ENCODE measurements at regions not wholly inside any gene's neighbourhood (a gene's known extent, or its start where the extent isn't known, plus 50 kb on each side); places are given as distances from the start of the nearest gene placed in this dataset.

- Histone ChIP-seq H3K9me3 (no peaks in the 10 kb centered on the region), H3K27me3 (no peaks in the 10 kb centered on the region), H3K4me3 (no peak overlapping the region), H3K4me1 (peaks cover 0 to 48% (median 3%) of the 10 kb centered on the region in 4 donors), H3K36me3 (no peaks in the 10 kb centered on the region), H3K27ac (no peak overlapping the region)
- 79 to 97% methylated on average over 3 of the region's 3 CpGs for WGBS, 2 donors
- TF ChIP-seq POLR2A (IDR thresholded peaks at IDR 0.05), result no peak
- no peak for TF ChIP-seq CTCF (IDR thresholded peaks at IDR 0.05)
- TF ChIP-seq EP300 (IDR thresholded peaks at IDR 0.05), result no peak
- DNase-seq (ENCODE audit: low spot score in 2 of 2), result no peak
Observed at GRCh38 chr13:73827434-73827833, 306.8 kb downstream of the KLF12 start.

- no peak for DNase-seq (ENCODE audit: low spot score in 2 of 2)
- H3K4me1 ChIP-seq, result peaks cover 0 to 38% (median 3%) of the 10 kb centered on the region in 4 donors
- no peaks in the 10 kb centered on the region for H3K27me3 ChIP-seq
- no peak overlapping the region for H3K27ac ChIP-seq
- H3K4me3 ChIP-seq, result no peak overlapping the region
- 88 to 93% methylated on average over 3 of the region's 3 CpGs for WGBS, 2 donors
- no peak for TF ChIP-seq EP300 (IDR thresholded peaks at IDR 0.05)
- no peak for TF ChIP-seq POLR2A (IDR thresholded peaks at IDR 0.05)
- TF ChIP-seq CTCF (IDR thresholded peaks at IDR 0.05), result no peak
- H3K36me3 ChIP-seq, result no peaks in the 10 kb centered on the region
- no peaks in the 10 kb centered on the region for H3K9me3 ChIP-seq
Observed at GRCh38 chr13:73825143-73825542, 309.1 kb downstream of the KLF12 start.

- no peak for TF ChIP-seq POLR2A (IDR thresholded peaks at IDR 0.05)
- TF ChIP-seq CTCF (IDR thresholded peaks at IDR 0.05), result no peak
- no peak for TF ChIP-seq EP300 (IDR thresholded peaks at IDR 0.05)
- DNase-seq (ENCODE audit: low spot score in 2 of 2), result no peak
- 43 to 48% methylated on average over 6 of the region's 6 CpGs for WGBS, 2 donors
- H3K27ac ChIP-seq, result peak overlapping the region in 2 of 4 donors; percentile 47 to 53
- H3K4me1 ChIP-seq, result peaks cover 0 to 33% (median 0%) of the 10 kb centered on the region in 4 donors
- H3K27me3 ChIP-seq, result no peaks in the 10 kb centered on the region
- H3K36me3 ChIP-seq, result no peaks in the 10 kb centered on the region
- no peak overlapping the region for H3K4me3 ChIP-seq
- H3K9me3 ChIP-seq, result no peaks in the 10 kb centered on the region
Observed at GRCh38 chr13:73822668-73823592, 311.3 kb downstream of the KLF12 start.

DNA sequence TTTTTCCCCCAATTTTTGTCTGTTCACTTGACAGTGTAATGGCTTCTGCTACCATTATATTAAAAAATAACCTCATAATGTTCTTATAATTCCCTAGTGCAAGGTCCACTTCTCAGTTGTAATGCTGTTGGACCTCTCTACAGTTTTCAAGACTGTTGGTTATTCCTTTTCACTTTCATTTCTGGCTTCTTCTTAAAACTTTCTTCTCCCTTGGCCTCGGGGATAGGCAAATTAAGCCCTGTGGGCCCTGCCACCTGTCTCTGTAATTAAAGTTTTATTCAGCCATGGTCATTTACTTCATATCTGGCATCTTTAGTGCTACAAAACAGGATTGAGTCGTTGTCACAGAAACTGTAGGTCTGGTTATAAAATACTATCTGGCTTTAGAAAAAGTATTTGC, 313.5 kb downstream of the KLF12 start:
- Histone ChIP-seq H3K9me3 (no peaks in the 10 kb centered on the region), H3K27me3 (no peaks in the 10 kb centered on the region), H3K4me1 (peaks cover 0 to 27% (median 0%) of the 10 kb centered on the region in 4 donors), H3K4me3 (no peak overlapping the region), H3K27ac (no peak overlapping the region), H3K36me3 (no peaks in the 10 kb centered on the region)
- no peak for TF ChIP-seq EP300 (IDR thresholded peaks at IDR 0.05)
- TF ChIP-seq POLR2A (IDR thresholded peaks at IDR 0.05), result no peak
- TF ChIP-seq CTCF (IDR thresholded peaks at IDR 0.05), result no peak
- WGBS, 2 donors, result 78 to 90% methylated on average over 2 of the region's 2 CpGs
- DNase-seq (ENCODE audit: low spot score in 2 of 2), result no peak

DNA sequence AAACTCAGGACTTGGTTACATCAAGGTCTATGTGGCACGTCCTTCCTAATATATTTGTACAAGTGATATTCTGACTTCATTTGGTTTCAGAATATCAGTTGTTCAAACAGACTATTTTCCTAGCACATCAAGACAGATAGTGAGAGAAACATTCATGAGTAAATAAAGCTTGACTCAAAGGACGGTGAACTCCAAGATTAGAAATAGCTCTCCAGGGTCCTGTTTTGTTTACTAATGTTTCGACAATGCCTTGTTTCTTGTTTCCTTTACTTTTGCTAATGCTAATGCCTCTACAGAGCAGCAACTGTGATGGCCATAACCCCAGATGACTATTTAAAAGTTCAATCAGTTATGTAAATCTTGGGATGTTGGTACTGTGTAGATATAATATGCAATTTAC, 313.9 kb downstream of the KLF12 start:
- H3K27ac ChIP-seq, result no peak overlapping the region
- 75 to 77% methylated on average over 3 of the region's 3 CpGs for WGBS, 2 donors
- no peaks in the 10 kb centered on the region for H3K9me3 ChIP-seq
- peaks cover 0 to 27% (median 0%) of the 10 kb centered on the region in 4 donors for H3K4me1 ChIP-seq
- H3K27me3 ChIP-seq, result no peaks in the 10 kb centered on the region
- no peak for DNase-seq (ENCODE audit: low spot score in 2 of 2)
- no peak overlapping the region for H3K4me3 ChIP-seq
- no peaks in the 10 kb centered on the region for H3K36me3 ChIP-seq
- TF ChIP-seq POLR2A (IDR thresholded peaks at IDR 0.05) (no peak), EP300 (IDR thresholded peaks at IDR 0.05) (no peak), CTCF (IDR thresholded peaks at IDR 0.05) (no peak)
